ENCODE measurements at regions not wholly inside any gene's neighbourhood (a gene's known extent, or its start where the extent isn't known, plus 50 kb on each side); places are given as distances from the start of the nearest gene placed in this dataset.

- Histone ChIP-seq H2AFZ (ENCODE audit: low read depth, low read length) (no peak overlapping the region), H3K36me3 (ENCODE audit: control insufficient read depth, insufficient read depth, low read length) (no peaks in the 10 kb centered on the region), H3K9me3 (replicated peaks; ENCODE audit: control insufficient read depth, insufficient read depth, low read depth, low read length) (no peaks in the 10 kb centered on the region), H3K27ac (ENCODE audit: extremely low read depth, low read depth, low read length) (no peak overlapping the region), H3K4me3 (no peak overlapping the region), H3K9me1 (ENCODE audit: control insufficient read depth, insufficient read depth, low read length) (no peaks in the 10 kb centered on the region), H3K4me2 (ENCODE audit: insufficient read depth, low read length) (no peak overlapping the region), H3K79me2 (ENCODE audit: control insufficient read depth, insufficient read depth, low read length) (no peaks in the 10 kb centered on the region), H3K4me1 (replicated peaks in 1 of 2; ENCODE audit: control insufficient read depth in 2 of 2, insufficient read depth in 2 of 2, low read length in 2 of 2) (no peaks in the 10 kb centered on the region), H4K20me1 (replicated peaks; ENCODE audit: control insufficient read depth, insufficient read depth, low read length) (no peaks in the 10 kb centered on the region), H3K27me3 (ENCODE audit: control insufficient read depth in 2 of 2, insufficient read depth in 2 of 2, low read length in 2 of 2) (no peaks in the 10 kb centered on the region), H3K9ac (ENCODE audit: insufficient read depth in 1 of 2, low read depth in 2 of 2, low read length in 2 of 2) (no peak overlapping the region)
- ChIA-PET CTCF (ENCODE audit: low intra/inter-chr PET ratio) (no interaction called here), POLR2A (no interaction called here)
- intact Hi-C loops (cut with micrococcal nuclease), result no loop called here
- WGBS (ENCODE audit: insufficient coverage, low coverage, missing lambda C conversion rate), result 0% methylated on average over 1 of the region's 1 CpG
- ATAC-seq, result no peak
- no peak for FAIRE-seq
- in situ Hi-C loops (cut with MboI), result no loop called here
- no TSS peak for BruUV-seq (replicated peaks)
- no peak for DNase-seq (ENCODE audit: extremely low read depth in 1 of 4, low spot score in 3 of 4)
- TF ChIP-seq ZFX (CRISPR knock-in tag; IDR thresholded peaks at IDR 0.05) (no peak), ZNF384 (IDR thresholded peaks at IDR 0.05; ENCODE audit: low read depth, low read length) (no peak), DIDO1 (tag; IDR thresholded peaks at IDR 0.05; ENCODE audit: low read depth) (no peak), ZNF785 (CRISPR knock-in tag; IDR thresholded peaks at IDR 0.05) (no peak), BHLHE40 (IDR thresholded peaks at IDR 0.05; ENCODE audit: low read length) (no peak), CAMTA2 (CRISPR knock-in tag; conservative IDR thresholded peaks at IDR 0.05) (no peak), RBM34 (IDR thresholded peaks at IDR 0.05; ENCODE audit: borderline replicate concordance, insufficient read depth, low read length) (no peak), USF1 (CRISPR knock-in tag; IDR thresholded peaks at IDR 0.05) (no peak), ZEB2 (IDR thresholded peaks at IDR 0.05) (no peak), GTF3C2 (IDR thresholded peaks at IDR 0.05; ENCODE audit: borderline replicate concordance, extremely low read depth, insufficient read length) (no peak), PPARD (CRISPR knock-in tag; IDR thresholded peaks at IDR 0.05) (no peak), RFX1 (IDR thresholded peaks at IDR 0.05) (no peak), ZNF408 (CRISPR knock-in tag; IDR thresholded peaks at IDR 0.05; ENCODE audit: low read depth) (no peak), ZNF175 (CRISPR knock-in tag; IDR thresholded peaks at IDR 0.05; ENCODE audit: low read depth) (no peak), THRAP3 (IDR thresholded peaks at IDR 0.05; ENCODE audit: borderline replicate concordance) (no peak)
Measured at GRCh38 chr20:56158489-56158888, 90.0 kb upstream of the MC3R start.
